Fibroblast of lung (primary cell): ENCODE measurements at regions not wholly inside any gene's neighbourhood (a gene's known extent, or its start where the extent isn't known, plus 50 kb on each side); places are given as distances from the start of the nearest gene placed in this dataset.

ENCODE experiments used
- EZH2 ChIP-seq: IDR thresholded peaks from 2 replicates; pipeline ENCODE4 v1.5.1; 2012; ENCODE audit warnings: low read length, control low read depth, mild to moderate bottlenecking; ENCODE audit errors: missing control alignments
- TF ChIP-seq, protein P1 (sequence below), 2 donors: IDR thresholded peaks in 1 of 2; conservative IDR thresholded peaks in 1 of 2; 1 replicate in 1 of 2; 2 replicates in 1 of 2; pipeline ENCODE4 v1.5.1; 2011 to 2012; ENCODE audit warnings: low read length in 2 of 2, control low read depth in 1 of 2, inconsistent platforms in 1 of 2, low read depth in 1 of 2, mild to moderate bottlenecking in 1 of 2

- no peak for TF ChIP-seq EZH2
- TF ChIP-seq, protein P1, sequence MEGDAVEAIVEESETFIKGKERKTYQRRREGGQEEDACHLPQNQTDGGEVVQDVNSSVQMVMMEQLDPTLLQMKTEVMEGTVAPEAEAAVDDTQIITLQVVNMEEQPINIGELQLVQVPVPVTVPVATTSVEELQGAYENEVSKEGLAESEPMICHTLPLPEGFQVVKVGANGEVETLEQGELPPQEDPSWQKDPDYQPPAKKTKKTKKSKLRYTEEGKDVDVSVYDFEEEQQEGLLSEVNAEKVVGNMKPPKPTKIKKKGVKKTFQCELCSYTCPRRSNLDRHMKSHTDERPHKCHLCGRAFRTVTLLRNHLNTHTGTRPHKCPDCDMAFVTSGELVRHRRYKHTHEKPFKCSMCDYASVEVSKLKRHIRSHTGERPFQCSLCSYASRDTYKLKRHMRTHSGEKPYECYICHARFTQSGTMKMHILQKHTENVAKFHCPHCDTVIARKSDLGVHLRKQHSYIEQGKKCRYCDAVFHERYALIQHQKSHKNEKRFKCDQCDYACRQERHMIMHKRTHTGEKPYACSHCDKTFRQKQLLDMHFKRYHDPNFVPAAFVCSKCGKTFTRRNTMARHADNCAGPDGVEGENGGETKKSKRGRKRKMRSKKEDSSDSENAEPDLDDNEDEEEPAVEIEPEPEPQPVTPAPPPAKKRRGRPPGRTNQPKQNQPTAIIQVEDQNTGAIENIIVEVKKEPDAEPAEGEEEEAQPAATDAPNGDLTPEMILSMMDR (conservative IDR thresholded peaks at IDR 0.05 in 1 of 2, IDR thresholded peaks at IDR 0.05 in 1 of 2; ENCODE audit: low read depth in 1 of 2, low read length in 2 of 2): no peak
Observed at GRCh38 chr2:8329660-8330622, 351.9 kb upstream of the ID2 start.
